ENCODE measurements at regions not wholly inside any gene's neighbourhood (a gene's known extent, or its start where the extent isn't known, plus 50 kb on each side); places are given as distances from the start of the nearest gene placed in this dataset.

- no peak for TF ChIP-seq CTCF (IDR thresholded peaks at IDR 0.05)
- ChIA-PET CTCF (no interaction called here), POLR2A (no interaction called here)
- Mint-ChIP-seq H3K36me3 (ENCODE audit: low read depth) (no peaks in the 10 kb centered on the region), H3K27ac (no peak overlapping the region), H3K4me3 (no peak overlapping the region), H3K27me3 (peaks cover 5% of the 10 kb centered on the region), H3K4me1 (no peaks in the 10 kb centered on the region), H3K9me3 (no peaks in the 10 kb centered on the region)
- ATAC-seq (ENCODE audit: low read depth) (no peak), DNase-seq (no peak)
- intact Hi-C loops (cut with micrococcal nuclease), result no loop called here
Observed at GRCh38 chr11:70610566-70611565, 212.5 kb downstream of the CTTN start.

- no peak for TF ChIP-seq CTCF (IDR thresholded peaks at IDR 0.05)
- no peaks in the 10 kb centered on the region for H3K36me3 Mint-ChIP-seq (ENCODE audit: low read depth)
- POLR2A ChIA-PET, result no interaction called here
- no peak overlapping the region for H3K27ac Mint-ChIP-seq
- H3K27me3 Mint-ChIP-seq, result peaks cover 5% of the 10 kb centered on the region
- CTCF ChIA-PET, result no interaction called here
- H3K4me1 Mint-ChIP-seq, result no peaks in the 10 kb centered on the region
- DNase-seq, result no peak
- intact Hi-C loops (cut with micrococcal nuclease), result no loop called here
- no peaks in the 10 kb centered on the region for H3K9me3 Mint-ChIP-seq
- no peak overlapping the region for H3K4me3 Mint-ChIP-seq
- ATAC-seq (ENCODE audit: low read depth), result no peak
Observed at GRCh38 chr11:70611821-70612220, 213.5 kb downstream of the CTTN start.

- H3K27ac Mint-ChIP-seq, result no peak overlapping the region
- DNase-seq, result no peak
- H3K27me3 Mint-ChIP-seq, result peaks cover 5% of the 10 kb centered on the region
- TF ChIP-seq CTCF (IDR thresholded peaks at IDR 0.05), result no peak
- no peaks in the 10 kb centered on the region for H3K36me3 Mint-ChIP-seq (ENCODE audit: low read depth)
- ChIA-PET CTCF (no interaction called here), POLR2A (no interaction called here)
- H3K4me3 Mint-ChIP-seq, result no peak overlapping the region
- H3K9me3 Mint-ChIP-seq, result no peaks in the 10 kb centered on the region
- ATAC-seq (ENCODE audit: low read depth), result no peak
- intact Hi-C loops (cut with micrococcal nuclease), result no loop called here
- no peaks in the 10 kb centered on the region for H3K4me1 Mint-ChIP-seq
Observed at GRCh38 chr11:70612459-70613141, 214.3 kb downstream of the CTTN start.

GRCh38 chr11:70614034-70614681, 215.8 kb downstream of the CTTN start:
- H3K4me1 Mint-ChIP-seq, result no peaks in the 10 kb centered on the region
- ChIA-PET CTCF (no interaction called here), POLR2A (no interaction called here)
- no peak overlapping the region for H3K27ac Mint-ChIP-seq
- H3K9me3 Mint-ChIP-seq, result no peaks in the 10 kb centered on the region
- intact Hi-C loops (cut with micrococcal nuclease), result no loop called here
- no peaks in the 10 kb centered on the region for H3K36me3 Mint-ChIP-seq (ENCODE audit: low read depth)
- no peak for ATAC-seq (ENCODE audit: low read depth)
- H3K4me3 Mint-ChIP-seq, result no peak overlapping the region
- TF ChIP-seq CTCF (IDR thresholded peaks at IDR 0.05), result no peak
- peaks cover 5% of the 10 kb centered on the region for H3K27me3 Mint-ChIP-seq
- no peak for DNase-seq
